PFSK-1 (cell line): ENCODE measurements at regions not wholly inside any gene's neighbourhood (a gene's known extent, or its start where the extent isn't known, plus 50 kb on each side); places are given as distances from the start of the nearest gene placed in this dataset.

Experiments
- FOXP2 ChIP-seq: optimal IDR thresholded peaks from 2 replicates; pipeline ENCODE3; 2011; ENCODE audit warnings: borderline replicate concordance, control low read depth, inconsistent platforms; ENCODE audit not compliant: insufficient read depth; ENCODE audit errors: extremely low read length, extremely low read depth
- POLR2AphosphoS5 ChIP-seq: IDR thresholded peaks from 2 replicates; pipeline ENCODE4 v1.6.1; 2012; ENCODE audit warnings: low read depth, mild to moderate bottlenecking, control low read depth, low read length, moderate library complexity
- REST ChIP-seq, 2 experiments: IDR thresholded peaks; 2 replicates each; pipeline versions ENCODE4 v1.6.1 to v1.8.0; 2011 to 2012; ENCODE audit warnings: low read depth in 2 of 2, low read length in 2 of 2, control low read depth in 1 of 2, inconsistent platforms in 1 of 2, mild to moderate bottlenecking in 1 of 2, moderate library complexity in 1 of 2; ENCODE audit not compliant: insufficient read depth in 1 of 2
- SIN3A ChIP-seq: IDR thresholded peaks from 2 replicates; pipeline ENCODE4 v1.6.1; 2012; ENCODE audit warnings: mild to moderate bottlenecking, low read length, moderate library complexity, borderline replicate concordance; ENCODE audit not compliant: insufficient read depth
- TAF1 ChIP-seq: IDR thresholded peaks from 2 replicates; pipeline ENCODE4 v1.6.1; 2012; ENCODE audit warnings: low read length, control low read depth, borderline replicate concordance; ENCODE audit not compliant: insufficient read depth

- TF ChIP-seq SIN3A (no peak), POLR2AphosphoS5 (no peak), TAF1 (no peak), FOXP2 (no peak), REST (IDR thresholded peaks at IDR 0.05; ENCODE audit: insufficient read depth in 1 of 2, low read depth in 2 of 2, low read length in 2 of 2) (no peak)
Measured at GRCh38 chr22:47810505-47811500, 1048.4 kb downstream of the TBC1D22A start.

GRCh38 chr22:47808886-47809620, 1046.6 kb downstream of the TBC1D22A start:
- TF ChIP-seq POLR2AphosphoS5 (no peak), TAF1 (no peak), SIN3A (no peak), FOXP2 (no peak), REST (IDR thresholded peaks at IDR 0.05; ENCODE audit: insufficient read depth in 1 of 2, low read depth in 2 of 2, low read length in 2 of 2) (no peak)

- TF ChIP-seq POLR2AphosphoS5, result no peak
- TF ChIP-seq SIN3A, result no peak
- no peak for TF ChIP-seq TAF1
- no peak for TF ChIP-seq FOXP2
- no peak for TF ChIP-seq REST (IDR thresholded peaks at IDR 0.05; ENCODE audit: insufficient read depth in 1 of 2, low read depth in 2 of 2, low read length in 2 of 2)
Measured at GRCh38 chr22:47808236-47808635, 1045.8 kb downstream of the TBC1D22A start.

- TF ChIP-seq POLR2AphosphoS5 (no peak), TAF1 (no peak), REST (IDR thresholded peaks at IDR 0.05; ENCODE audit: insufficient read depth in 1 of 2, low read depth in 2 of 2, low read length in 2 of 2) (no peak), FOXP2 (no peak), SIN3A (no peak)
Measured at GRCh38 chr22:47807506-47807905, 1045.1 kb downstream of the TBC1D22A start.
